NCI-H446 (cell line): ENCODE measurements at regions not wholly inside any gene's neighbourhood (a gene's known extent, or its start where the extent isn't known, plus 50 kb on each side); places are given as distances from the start of the nearest gene placed in this dataset.
A peak's percentile ranks its signal among the peaks of the same experiment; 100 is the strongest.

Experiments
- DNase-seq, 2 experiments: peaks; one replicate each; lab custom pipeline; 2025; lab: John Stamatoyannopoulos, UW

DNA sequence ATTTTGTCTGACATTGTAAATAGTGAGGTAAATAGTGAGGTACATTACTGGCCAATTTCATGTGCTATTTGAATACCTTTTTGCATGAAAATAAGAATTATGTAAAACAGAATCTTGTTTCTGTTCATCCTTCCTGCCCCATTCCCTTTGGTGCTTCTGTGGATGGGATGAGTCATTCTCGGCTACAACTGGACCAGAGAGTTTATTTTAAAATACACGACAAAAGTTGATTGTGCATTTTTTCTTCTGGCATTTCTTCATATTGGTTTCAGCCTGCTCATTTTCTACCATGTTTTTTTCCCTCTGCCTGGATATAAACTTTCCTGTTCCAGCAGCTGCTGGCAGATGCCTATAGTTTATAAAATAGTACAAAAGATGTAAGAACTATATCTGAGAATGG is 107.5 kb downstream of the CYSLTR2 start:
- no peak for DNase-seq

DNA sequence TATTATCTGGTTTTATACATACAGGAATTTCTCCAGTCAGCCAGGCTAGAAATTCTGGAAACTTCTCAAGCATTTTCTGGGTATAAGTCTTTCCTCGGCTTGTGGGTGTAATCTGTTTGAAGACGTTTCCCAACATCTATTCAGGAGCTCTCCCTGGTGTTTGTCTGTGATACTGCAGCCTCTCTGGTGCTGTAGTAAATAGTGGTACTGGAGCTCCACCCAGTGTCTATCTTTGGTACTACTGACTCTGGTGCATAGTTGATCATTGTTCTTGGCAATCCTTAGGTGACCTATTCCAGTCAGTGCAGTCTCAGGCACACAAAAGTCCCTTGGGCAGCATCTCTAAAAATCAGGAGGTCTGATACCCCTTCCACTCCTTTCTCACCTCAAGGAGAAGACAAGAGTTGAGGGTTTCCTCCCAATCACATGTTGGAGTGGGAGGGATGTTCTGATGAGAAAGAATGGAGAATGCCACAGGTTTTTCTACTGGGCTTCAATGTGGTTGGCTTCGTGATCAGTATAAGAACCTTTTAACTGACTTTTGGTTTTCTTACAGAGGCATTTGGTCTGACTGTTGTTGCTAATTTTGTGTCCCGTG is 115.5 kb downstream of the CYSLTR2 start:
- peak; percentile 12 to 75 for DNase-seq

GRCh38 chr13:48770372-48770771 is 116.6 kb downstream of the CYSLTR2 start:
- no peak for DNase-seq

DNA sequence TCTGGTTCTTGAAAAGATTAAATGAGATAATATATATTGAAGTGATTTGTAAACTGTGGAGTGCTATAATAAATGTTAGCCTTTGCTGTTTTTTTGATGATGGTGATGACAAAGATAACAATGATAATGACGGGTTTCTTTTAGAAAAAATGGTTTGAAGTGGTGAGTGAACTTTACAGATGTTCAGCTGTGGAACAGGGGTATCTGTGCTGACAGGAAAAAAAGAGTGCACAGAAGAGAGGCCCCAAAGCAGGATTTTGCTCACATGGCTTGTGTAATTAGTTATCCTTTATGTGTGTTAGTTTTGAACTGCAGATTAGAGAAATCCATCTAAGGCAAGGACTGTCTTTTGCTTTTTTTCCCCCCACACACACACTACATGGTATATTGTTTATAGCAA is 119.2 kb downstream of the CYSLTR2 start:
- no peak for DNase-seq

DNA sequence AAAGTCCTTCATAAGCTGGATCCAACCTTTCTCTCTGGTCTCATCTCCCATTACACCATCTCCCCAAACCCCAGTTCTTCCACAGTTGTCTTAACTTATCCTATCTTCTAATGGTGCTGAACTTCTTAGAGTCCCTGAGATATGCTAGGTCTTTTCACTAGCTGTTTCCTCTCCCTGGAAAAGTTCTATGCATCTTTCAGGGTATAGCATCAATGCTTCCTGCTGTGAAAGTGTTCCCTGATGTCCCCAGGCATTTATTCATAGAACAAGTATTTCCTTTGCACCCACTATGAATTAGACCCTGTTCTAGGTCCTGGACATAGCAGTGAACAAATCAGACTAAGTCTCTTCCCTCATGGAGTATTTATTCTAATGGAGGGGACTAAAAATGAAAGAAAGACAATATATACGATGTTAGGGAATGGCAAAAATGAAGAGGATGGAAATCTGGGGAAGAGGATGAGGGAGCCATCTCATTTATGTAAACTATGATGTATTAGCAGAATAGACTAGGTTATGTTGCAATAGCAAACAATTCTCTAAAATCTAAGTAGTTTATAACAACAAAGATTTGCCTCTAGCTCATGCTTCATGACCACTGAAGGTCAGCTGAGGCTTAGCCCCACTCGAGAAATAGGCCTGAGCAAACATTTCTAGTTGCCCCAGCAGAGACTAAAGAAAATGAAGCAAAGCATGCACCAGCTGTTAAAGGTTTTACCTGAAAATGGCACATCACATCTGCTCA is 120.0 kb downstream of the CYSLTR2 start:
- no peak for DNase-seq

- DNase-seq = no peak
Observed at GRCh38 chr13:48775285-48775684, 121.6 kb downstream of the CYSLTR2 start.

DNA sequence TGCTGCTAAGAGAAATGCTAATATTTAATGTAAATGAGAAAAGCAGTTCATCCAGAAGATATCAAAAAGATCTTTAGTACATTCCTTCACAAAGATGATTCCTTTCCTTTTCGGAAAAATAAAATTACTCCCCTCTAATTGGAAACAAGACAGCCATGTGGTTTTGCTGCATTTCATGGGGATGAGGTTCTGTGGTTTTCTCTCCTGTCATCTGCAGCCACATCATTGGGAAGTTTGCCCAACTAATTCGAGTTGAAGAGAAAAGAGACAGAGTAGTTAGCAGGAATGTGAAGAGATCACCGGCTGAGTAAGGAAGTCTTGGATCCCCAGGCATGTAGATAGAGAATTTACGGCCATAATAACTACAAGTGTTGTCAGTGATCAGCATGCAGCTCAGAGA is 122.1 kb downstream of the CYSLTR2 start:
- no peak for DNase-seq

DNA sequence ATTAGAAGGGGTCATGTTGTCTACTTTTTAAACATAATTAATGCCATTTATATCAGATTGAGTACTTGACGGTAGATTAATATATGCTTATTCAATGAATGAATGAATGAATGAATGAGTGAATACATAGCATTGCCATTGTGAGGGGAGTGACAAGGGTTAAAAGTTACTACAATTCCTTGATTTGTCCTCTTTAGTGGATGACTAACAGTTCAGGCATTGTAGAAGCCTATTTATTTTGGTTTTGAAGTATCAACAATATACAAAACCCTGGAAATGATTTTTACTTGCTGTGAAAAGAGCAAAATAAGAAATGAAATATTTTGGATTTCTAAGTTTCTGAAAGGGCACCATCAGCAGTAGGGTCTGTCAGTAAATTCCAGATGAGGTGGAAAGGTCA is 122.7 kb downstream of the CYSLTR2 start:
- no peak for DNase-seq

- no peak for DNase-seq
Observed at GRCh38 chr13:48778610-48779009, 124.9 kb downstream of the CYSLTR2 start.

DNA sequence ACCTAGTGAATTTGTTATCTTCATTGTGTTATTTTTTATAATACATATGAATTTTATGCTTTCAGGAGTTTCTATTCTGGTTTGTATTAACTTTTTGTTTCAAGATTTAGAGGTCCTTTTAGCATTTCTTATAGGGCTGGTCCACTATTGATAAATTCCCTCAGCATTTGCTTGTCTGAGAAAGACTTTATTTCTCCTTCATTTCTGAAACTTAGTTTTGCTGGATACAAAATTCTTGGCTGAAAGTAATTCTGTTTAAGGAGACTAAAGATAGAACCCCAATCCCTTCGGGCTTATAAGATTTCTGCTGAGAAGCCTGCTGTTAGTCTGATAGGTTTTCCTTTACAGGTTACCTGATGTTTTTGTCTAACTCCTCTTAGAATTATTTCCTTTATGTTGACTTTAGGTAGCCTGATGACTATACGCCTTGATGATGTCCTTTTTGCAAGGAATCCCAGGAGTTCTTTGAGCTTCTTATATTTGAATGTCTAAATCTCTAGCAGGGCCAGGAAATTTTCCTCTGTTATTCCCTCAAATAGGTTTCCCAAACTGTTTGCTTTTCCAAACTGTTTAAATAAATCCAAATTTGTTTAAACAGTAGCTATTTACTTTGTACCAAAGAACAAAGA is 127.1 kb downstream of the CYSLTR2 start:
- no peak for DNase-seq

DNA sequence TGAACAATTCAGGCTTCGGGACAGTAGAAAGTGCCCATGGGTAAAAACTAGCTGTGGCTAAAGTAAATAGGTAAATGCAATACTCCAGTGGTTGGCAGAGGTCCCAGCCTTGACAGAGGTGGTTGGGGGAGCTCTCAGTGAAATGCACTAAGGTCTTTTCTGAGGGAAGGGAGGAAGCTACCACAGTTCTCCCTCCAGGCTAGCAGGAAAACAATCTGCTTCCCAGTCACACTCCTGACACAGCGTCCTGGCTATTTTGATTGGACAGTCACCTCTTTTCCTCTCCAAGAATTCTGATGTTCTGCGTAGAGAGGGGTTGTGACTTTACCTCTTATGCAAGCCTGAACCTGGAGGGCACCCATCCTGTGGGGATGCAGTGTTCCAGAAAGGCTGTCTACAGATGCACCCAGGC is 128.7 kb downstream of the CYSLTR2 start:
- no peak for DNase-seq

DNA sequence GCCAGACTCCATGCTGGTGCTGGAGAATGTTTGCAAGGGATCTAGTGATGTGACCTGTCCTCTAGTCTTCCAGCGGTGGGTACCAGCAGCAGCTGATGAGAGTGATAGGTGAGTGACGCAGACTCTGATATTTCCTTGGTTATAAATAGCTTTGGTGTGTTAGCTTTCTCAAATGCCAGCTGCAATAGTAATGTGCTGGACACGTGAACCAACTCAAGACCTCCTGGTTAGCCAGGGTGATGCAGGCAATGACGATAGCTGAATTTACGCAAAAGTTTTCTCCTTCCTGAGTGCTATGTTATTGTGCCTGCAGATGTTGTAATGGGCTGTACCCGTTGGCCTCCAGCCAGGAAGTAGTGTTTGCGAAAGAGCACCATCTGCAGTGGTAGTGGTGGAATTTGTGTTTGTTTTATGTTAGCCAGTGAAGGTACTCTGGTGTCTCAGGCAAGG is 129.5 kb downstream of the CYSLTR2 start:
- DNase-seq = no peak

GRCh38 chr13:48783695-48784230 is 130.0 kb downstream of the CYSLTR2 start:
- DNase-seq = no peak

DNA sequence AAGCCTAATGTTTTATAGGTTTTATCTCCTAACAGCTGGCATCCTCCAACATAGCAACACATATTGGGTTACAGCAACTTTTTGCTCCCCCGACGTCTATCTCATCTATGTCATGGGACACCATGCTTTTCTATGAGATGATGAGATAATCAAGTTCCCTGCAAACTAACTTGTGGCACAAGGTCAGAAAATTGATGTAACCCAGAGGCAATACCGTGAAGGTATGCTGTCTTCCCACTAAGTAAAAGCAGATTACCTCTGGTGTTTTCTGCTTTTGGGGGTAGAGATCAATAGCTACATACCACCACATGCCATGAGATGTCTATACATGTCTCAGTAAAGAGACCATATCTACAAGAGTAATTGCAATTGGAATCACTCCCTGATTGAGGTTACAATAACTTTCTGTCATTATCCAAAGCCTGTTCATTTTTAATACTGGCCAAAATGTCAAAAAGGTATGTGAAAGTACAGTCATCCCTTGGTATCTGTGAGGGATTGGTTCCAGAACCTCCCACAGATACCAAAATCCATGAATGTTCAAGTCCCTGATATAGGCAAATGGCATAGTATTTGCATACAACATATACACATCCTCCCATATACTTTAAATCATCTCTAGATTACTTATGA is 131.3 kb downstream of the CYSLTR2 start:
- no peak for DNase-seq

DNA sequence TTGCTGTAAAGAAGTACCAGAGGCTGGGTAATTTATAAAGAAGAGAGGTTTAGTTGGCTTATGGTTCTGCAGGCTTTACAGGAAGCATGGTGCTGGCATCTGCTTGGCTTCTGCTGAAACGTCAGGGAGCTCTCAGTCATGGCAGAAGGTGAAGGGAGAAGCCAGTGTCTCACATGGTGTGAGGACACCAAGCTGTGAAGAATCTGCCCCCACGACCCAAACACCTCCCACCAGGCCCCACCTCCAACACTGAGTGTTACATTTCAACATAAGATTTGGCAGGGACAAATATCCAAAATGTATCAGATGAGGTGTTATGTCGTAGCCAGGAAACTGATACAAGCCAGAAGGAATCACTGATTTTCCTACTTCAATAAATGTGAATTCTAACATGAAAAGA is 136.5 kb downstream of the CYSLTR2 start:
- no peak for DNase-seq

- DNase-seq = no peak
Observed at GRCh38 chr13:48790966-48791365, 137.2 kb downstream of the CYSLTR2 start.

- DNase-seq = no peak
Observed at GRCh38 chr13:48797127-48797526, 143.4 kb downstream of the CYSLTR2 start.

DNA sequence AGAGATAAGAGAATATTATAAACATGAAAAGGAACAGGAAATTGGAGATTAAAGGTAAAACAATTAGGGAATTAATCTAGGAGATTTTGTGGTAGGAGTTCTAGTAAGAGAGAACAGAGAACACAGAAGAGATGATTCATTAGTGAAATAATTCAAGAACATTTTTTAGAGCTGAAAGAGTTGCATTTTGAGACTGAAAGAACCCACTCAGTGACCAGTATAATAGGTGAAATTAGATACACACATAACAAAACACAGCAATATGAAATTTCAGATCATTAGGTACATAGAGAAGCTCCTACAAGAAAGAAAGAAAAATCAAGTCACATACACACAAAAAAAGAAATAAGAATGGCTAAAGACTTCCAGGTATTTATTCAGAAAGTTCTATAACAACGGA is 144.0 kb downstream of the CYSLTR2 start:
- no peak for DNase-seq

DNA sequence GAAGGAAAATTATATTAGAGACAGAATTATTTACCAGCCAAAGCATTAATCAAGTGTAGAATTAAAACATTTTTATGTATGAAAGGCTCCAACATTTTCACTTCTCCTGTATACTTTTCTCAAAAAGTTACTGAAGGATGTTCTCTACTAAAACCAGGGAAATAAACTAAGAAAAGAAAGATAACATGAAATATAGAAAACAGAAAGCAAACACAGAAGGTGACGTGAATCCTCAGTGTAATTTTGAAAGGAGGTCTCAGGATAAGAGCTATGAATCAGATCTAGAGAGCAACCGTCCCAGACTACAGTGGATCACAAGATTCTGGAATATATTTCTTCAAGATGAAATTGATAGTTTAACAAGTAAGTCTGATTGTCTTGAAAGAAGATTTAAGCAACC is 144.5 kb downstream of the CYSLTR2 start:
- no peak for DNase-seq

DNA sequence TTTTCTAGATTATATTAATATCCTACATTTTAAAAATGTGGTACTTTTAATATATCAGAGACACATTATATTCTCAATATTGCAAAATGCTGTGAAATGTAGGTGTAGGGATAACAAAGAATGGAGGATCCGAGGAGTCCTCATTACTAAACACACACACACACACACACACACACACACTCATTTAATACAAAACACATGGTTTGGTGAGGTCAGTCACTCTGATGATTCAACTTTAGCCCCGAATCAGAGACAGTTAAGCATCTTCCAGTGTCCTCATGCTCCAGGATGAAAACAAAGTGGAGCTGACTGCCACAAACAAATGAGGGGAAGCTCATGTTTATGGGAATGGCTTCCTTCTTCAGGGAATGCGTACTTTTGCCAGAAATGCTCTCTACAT is 147.5 kb downstream of the CYSLTR2 start:
- no peak for DNase-seq

- no peak for DNase-seq
Observed at GRCh38 chr13:48804821-48805601, 151.3 kb downstream of the CYSLTR2 start.

GRCh38 chr13:48806522-48806921 is 152.8 kb downstream of the CYSLTR2 start:
- no peak for DNase-seq
